Activated CD4-positive, alpha-beta T cell treated with anti-CD3 and anti-CD28 coated beads, Interleukin-2, amount 50 U/mL, for 24 hours (primary cell): ENCODE measurements at regions not wholly inside any gene's neighbourhood (a gene's known extent, or its start where the extent isn't known, plus 50 kb on each side); places are given as distances from the start of the nearest gene placed in this dataset.

Experiments
- DNase-seq, 2 donors: peaks; one replicate each; pipeline ENCODE4 v3.0.0-alpha.2; 2020; ENCODE audit warnings: low read depth in 1 of 2, low spot score in 1 of 2

- DNase-seq: no peak
These were observed 293.3 kb downstream of the DLEU7 start for GRCh38 chr13:50550151-50550550.

DNA sequence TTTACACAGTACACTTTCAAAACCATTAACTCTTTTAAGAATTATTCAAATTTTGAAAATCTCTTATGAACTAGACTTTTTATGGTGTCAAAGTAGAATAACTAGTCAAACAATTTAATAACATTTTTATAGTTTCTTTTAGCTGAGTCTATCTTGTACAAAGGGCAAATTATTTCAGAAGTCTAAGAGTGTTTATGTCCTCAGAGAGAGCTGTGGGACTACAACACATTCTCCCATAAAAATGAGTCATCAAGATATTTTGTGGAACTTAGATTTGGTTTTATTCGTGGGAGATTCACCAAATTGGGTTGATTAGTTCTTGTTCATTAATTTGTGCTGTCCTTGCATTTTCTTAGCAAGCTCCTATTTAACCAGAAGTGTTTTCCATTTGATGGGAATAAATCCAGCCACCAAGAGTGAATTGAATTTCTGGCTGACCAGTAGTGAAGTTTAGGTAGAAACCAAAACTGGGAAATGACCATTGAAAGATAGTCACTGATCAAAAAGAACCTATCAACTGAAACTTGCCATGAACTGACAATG is 291.0 kb downstream of the DLEU7 start:
- no peak for DNase-seq

DNA sequence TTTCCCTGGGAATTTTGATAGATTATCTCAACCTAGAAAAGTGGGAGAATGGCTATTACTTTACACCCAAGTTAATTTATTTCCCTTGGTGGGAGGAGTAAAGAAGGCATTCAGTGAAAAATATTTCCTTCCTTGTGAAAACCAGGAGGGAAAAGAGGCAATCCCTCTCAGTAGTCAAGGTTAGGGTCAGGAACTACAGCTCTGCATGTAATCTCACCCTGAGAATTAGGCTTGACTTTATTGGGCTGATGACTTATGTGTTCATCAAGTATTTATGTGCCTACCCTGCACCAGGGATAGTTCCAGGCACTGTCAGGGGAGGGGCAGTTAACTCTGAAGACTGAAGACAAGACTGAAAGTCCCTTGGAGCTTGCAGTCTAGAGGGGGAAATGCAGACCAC is 281.8 kb downstream of the DLEU7 start:
- DNase-seq: no peak

DNA sequence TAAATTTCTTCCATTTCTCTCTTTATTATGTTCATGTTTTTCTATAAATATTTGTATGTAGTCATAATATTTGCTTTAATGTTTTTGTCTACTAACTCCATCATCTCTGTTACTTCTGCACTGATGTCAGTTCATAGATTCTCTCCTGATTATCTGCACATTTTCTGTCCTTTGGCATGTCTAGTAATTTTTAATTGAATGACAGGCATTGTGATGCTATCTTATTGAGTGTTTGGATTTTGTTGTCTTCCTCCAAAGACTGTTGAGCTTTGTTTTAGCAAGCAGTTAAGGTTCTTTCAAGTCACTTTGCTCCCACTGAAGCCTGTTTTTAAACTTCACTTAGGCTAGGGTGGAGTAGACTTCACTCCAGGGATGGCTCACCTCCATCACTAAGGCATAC is 276.8 kb downstream of the DLEU7 start:
- no peak for DNase-seq

DNA sequence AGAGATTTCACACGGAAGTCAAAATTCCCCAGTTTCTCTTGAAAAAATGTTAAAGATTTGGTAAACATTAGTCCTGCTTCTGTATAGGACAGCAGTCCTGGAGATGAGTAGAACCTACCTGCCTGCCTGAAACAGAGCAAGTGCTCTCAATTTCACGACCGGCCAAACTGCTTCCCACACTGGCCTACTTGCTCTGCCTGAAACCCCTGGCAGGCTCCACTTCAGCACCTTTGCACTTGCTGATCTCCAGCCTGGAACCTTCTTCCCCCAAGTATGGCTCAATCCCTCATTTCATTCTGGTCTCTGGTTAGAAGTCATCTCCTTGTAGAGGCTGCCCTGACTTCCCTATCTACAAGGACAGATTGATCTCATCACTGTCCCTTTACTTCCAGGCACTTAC is 271.4 kb downstream of the DLEU7 start:
- DNase-seq: no peak

GRCh38 chr13:50573066-50573465 is 270.4 kb downstream of the DLEU7 start:
- no peak for DNase-seq

DNA sequence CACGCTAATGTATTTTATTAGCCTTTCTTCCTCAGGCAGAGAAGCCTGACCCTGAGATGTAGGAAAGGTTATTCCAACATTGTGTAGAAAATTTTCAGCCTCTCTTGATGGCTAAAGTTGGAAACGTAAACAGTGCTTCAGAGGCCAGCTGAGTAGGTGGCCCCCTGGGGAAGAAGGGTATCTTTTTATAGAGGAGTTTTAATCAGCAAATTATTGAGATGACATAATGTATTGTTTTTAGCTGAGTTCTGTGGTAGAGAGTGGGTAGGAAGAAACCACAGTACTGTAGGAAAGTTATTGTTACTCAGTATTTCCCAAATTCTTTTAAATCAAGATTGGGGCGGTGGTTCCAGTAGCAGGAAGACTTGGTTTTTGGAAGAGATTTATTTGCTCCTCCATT is 268.8 kb downstream of the DLEU7 start:
- no peak for DNase-seq

DNA sequence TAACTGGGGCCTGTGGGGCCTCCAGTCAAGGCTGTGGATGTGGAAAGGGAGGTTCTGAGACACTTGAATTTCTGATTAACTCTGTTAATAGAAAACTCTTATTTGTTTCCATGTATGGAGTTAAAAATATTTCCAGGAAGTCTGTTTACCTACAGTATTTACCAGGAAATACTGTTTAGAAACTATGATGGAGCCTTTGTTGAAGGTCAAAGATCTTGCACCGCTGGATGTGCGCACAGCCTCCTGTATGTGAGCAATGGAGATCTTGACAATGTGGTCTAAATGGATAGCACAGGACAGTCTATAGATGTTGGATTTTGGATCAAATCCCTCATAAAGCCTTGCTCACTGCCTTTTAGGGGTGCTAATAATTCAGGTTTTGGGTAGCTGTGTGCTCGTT is 268.4 kb downstream of the DLEU7 start:
- no peak for DNase-seq

- no peak for DNase-seq
These were observed 267.3 kb downstream of the DLEU7 start for GRCh38 chr13:50576156-50576555.

DNA sequence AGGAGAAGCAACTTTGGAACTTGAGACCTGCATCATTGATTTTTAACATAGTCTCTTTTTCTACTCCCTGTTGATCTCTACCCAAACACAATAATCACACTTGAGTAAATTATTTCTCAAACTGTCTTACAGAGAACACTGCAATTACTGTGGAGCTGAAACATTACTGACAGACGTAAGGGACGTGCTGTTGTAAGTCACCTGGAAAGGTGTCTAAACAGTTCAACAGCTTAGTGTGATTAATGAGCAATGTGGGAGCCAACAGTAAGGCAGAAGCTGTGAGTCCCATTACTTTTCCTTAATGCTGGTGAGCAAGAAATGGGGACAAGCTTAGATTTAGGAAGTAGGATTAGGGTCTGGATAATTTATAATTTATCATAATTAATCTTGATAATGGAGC is 265.7 kb downstream of the DLEU7 start:
- no peak for DNase-seq

DNA sequence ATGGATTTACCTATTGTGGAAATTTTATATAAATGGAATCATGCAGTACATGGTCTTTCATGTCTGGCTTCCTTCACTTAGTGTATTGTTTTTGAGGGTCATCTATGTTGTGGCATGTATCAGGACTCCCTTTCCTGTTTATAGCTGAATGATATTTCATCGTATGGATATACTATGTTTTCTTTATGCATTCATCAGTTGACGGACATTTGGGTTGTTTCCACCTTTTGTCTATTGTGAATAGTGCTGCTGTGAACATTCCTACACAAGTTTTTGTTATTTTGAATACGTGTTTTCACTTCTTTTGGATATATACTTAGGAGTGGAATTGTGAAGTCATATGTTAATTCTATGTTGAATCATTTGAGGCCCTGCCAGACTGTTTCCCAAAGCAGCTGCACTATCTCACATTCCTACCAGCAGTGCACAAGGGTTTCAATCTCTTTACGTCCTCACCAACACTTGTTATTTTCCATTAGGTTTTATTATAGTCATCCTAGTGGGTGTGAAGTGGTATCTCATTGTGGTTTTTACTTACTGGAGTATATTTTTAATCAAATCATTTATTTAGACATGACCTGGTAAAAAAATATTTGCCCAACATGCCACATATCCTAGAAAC is 262.7 kb downstream of the DLEU7 start:
- no peak for DNase-seq

DNA sequence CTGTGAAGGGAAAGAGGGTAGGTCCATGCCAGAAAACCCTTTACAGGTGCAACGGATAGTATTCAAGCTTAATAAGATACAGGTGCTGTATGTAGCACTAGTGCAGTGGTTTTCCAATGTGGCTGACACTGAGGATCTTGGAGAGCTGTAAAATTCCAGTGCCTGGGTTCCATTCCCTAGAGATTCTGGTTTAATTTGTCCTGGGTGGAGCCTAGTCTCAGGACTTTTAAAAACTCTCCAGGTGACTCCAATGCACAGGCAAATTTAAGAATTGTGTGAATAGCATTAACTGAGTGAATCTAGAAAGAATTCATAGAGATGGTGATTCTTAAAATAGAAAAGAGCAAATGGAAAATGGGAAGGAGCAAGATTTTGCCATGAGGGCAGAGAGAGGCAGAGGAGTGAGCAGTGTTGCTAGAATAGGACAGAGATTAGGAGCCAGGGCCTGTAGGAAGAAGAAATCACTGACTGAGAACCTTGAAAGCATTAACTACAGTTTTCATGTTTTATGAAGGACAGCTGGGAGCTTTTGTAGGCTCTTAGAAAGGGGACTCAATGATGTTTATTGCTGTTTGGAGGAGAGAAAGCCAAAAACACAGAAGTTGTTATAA is 261.8 kb downstream of the DLEU7 start:
- no peak for DNase-seq

- no peak for DNase-seq
These were observed 258.5 kb downstream of the DLEU7 start for GRCh38 chr13:50584856-50585580.

DNA sequence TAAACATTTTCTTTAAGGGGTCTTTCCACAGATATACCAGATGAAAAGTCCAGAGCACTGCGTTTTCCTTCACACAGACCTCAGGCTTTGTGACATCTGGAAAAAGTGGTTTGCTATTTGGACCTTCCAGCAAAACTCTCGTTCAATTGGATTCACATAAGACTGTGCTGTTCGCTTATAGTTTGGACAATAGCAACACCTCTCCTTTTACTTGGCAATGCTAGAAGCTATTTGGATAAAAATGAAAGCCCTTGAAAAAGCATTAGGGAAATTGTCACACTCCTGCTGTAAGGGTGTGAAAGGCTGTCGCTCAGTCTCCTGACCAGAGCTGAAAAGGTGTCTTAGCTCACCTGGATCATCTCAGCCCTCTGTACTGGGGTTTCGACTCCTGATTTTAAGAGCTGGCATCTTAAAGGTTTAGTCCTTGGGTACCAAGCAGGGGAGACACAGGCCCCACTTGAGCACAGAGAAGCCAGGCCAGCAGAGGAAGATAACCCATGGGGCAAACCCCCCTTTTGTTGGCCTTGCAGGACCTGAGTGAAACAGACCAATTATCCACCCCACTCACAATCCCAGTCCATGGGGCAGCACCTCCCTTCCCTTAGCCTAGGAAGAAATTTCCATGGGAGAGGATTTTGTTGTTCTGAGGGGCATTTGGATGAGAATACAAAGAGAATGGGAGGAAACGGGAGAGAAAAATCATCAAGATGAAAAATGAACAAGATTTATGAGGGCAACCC is 257.6 kb downstream of the DLEU7 start:
- DNase-seq: no peak

GRCh38 chr13:50586414-50587083 is 256.9 kb downstream of the DLEU7 start:
- DNase-seq: no peak

DNA sequence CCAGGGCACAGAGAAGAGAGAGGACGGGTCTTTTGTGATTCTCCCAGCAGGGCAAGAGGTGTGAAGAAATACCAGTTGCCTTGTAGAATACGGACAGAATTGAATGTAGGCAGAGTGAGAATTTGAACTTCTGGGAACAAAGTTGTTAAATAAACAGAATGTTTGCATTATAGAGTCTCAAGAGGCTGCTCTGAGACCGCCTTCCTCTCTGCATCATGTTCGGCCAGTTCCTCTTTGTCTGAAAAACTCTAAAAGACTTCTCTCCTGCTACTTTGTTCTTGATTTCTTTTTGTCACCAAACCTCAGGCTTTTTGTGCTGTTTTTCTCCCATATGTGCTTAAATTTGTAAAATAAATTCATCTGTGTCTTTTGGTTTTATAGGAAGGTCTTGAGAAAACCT is 256.4 kb downstream of the DLEU7 start:
- no peak for DNase-seq

DNA sequence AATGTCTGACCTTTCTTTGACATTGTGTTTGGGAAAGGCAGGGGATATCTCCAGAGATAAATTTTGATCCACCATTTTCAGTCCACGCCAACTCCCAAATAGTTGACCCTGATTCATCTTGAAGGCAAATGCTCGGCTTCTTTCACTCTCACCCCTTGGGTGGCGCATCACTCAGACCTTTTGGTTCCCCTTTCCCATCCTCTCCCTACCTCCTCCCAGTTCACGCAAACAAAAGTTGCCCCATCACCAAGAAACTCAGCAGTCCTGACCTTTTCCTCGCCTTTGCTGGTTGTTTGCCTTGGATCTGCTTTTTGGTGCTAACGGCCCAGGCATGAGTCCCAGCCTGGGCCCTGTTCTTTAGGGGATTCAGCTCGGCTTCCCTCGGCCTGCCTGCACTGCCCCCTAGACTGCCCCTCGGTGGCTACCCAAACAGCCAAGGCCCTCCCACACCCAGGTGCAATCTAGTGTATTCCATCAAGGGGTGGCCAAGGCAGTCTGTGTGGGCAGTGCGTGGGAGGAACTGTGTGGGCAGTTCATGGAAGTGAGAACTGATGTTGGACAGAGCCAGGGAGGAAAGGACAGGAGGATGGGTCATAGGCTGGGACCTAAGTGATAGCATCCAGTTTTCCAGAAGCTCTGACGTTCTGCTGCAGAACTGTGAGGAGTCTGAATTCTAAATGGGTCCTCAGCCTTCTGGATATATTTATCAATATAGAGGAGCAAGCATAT is 255.7 kb downstream of the DLEU7 start:
- DNase-seq: no peak

- DNase-seq: no peak
These were observed 254.9 kb downstream of the DLEU7 start for GRCh38 chr13:50588491-50589130.

DNA sequence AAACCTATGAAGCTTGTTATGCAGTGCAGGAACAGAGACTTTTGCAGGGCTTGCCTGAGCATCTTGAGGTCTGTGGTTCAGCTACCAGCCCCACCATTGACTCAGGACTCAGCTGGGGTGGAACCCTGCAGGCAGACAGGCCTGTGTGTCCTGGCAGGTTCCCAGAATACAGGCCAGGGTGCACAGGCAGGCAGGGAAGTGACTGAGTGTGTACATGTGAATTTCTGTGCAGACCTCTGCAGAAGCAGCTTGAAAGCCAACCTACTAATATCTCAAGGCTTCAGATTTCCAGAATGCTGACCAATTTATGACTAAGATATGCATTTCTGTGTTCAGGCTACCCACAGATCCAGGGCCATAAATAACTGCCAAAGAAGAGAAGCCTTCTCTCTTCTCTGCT is 254.4 kb downstream of the DLEU7 start:
- DNase-seq: no peak

- DNase-seq: no peak
These were observed 253.8 kb downstream of the DLEU7 start for GRCh38 chr13:50589651-50590054.
